ENCODE measurements at regions not wholly inside any gene's neighbourhood (a gene's known extent, or its start where the extent isn't known, plus 50 kb on each side); places are given as distances from the start of the nearest gene placed in this dataset.

DNA sequence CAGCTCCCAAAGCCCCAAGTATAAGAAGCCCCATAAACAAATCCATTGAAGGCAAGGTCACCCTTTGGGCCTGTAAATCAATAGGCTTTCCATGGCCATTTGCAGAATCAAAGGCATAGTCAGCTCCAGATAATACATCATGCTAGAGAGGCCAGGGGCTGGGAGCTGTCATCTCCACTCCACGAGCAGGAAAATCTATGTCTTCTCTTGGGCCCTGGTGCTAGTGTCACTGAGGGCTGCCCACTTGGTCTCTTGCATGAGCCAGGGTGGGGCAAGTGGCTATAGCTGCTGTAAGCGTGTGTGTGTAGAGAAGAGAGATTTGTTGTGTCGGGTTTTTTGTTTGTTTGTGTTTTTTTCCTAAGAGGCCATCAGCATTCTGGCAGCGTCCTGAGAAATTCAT is 90.0 kb upstream of the ZNF618 start:
- H3K4me1 ChIP-seq: no peaks in the 10 kb centered on the region
- H3K36me3 ChIP-seq: no peaks in the 10 kb centered on the region
- DNase-seq (no peak), ATAC-seq (no peak)
- TF ChIP-seq, protein P1, sequence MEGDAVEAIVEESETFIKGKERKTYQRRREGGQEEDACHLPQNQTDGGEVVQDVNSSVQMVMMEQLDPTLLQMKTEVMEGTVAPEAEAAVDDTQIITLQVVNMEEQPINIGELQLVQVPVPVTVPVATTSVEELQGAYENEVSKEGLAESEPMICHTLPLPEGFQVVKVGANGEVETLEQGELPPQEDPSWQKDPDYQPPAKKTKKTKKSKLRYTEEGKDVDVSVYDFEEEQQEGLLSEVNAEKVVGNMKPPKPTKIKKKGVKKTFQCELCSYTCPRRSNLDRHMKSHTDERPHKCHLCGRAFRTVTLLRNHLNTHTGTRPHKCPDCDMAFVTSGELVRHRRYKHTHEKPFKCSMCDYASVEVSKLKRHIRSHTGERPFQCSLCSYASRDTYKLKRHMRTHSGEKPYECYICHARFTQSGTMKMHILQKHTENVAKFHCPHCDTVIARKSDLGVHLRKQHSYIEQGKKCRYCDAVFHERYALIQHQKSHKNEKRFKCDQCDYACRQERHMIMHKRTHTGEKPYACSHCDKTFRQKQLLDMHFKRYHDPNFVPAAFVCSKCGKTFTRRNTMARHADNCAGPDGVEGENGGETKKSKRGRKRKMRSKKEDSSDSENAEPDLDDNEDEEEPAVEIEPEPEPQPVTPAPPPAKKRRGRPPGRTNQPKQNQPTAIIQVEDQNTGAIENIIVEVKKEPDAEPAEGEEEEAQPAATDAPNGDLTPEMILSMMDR (IDR thresholded peaks at IDR 0.05): no peak
- H3K27me3 ChIP-seq (ENCODE audit: low read depth): peaks cover 6% of the 10 kb centered on the region
- intact Hi-C loops (cut with DNase I): no loop called here
- no peaks in the 10 kb centered on the region for H3K9me3 ChIP-seq
- no peak overlapping the region for H3K27ac ChIP-seq
- no peak overlapping the region for H3K4me3 ChIP-seq

DNA sequence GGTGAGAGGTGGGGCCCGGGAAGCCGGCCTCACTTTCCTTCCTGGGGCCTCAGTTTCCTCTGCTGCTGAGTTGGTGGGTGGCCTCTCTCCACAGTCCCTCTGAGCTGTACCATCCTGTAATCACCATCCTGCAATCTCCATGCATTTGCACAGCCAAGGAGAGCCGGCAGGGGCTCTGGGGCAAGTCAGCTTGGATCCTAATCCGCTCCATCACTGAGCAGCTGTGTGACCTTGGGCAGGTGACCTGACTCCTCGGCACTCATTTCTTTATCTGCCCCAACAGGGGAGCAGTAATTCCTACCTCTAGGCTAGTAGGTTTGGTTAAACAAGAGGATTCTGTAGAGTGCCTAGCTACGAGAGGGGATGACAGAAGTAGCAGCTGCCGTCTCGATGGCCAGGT is 88.2 kb upstream of the ZNF618 start:
- H3K27ac ChIP-seq: no peak overlapping the region

DNA sequence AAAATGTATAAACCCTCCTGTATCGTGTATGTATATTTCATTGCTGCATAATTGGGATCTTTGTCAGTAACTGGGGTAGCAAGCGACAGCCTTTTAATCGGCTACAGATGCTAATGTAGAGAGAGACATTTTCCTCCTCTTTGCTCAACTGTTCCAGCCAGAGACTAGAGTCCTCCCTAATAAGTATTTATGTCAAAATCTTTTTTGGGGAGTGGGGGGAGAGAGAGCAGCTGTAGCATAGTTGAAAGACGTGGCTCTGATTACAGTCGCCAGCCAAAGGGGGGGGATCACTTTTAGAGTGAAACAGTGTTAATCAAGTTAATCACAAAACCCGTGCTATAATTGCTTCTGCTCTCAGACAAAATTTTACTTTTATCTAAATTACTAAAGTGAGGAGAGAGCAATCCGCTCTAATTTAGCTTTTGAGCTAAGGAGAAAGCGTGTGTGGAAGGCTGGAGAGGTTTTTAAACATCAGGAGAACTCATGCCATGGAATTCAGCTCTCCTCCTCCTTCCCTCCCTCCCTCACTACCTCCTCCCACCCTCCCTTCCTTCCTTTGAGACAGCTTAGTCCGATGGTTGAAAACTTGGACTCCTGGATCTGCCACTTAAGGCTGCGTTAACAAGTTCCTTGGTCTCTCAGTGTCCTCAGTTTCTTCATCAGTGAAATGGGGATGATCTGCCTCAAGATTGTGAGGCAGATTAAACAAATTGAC is 87.3 kb upstream of the ZNF618 start:
- Histone ChIP-seq H3K27me3 (ENCODE audit: low read depth) (no peaks in the 10 kb centered on the region), H3K4me1 (no peaks in the 10 kb centered on the region), H3K4me3 (no peak overlapping the region), H3K36me3 (no peaks in the 10 kb centered on the region), H3K27ac (no peak overlapping the region), H3K9me3 (no peaks in the 10 kb centered on the region)
- ATAC-seq: no peak
- intact Hi-C loops (cut with DNase I): no loop called here
- no peak for DNase-seq
- TF ChIP-seq, protein P1 (IDR thresholded peaks at IDR 0.05): no peak

More for the DNA sequence above, 88.2 kb upstream of the ZNF618 start:
- intact Hi-C loops (cut with DNase I): no loop called here
- Histone ChIP-seq H3K27me3 (ENCODE audit: low read depth) (no peaks in the 10 kb centered on the region), H3K9me3 (no peaks in the 10 kb centered on the region), H3K4me1 (no peaks in the 10 kb centered on the region), H3K4me3 (no peak overlapping the region), H3K36me3 (no peaks in the 10 kb centered on the region)
- no peak for ATAC-seq
- TF ChIP-seq, protein P1 (IDR thresholded peaks at IDR 0.05): no peak
- DNase-seq: no peak

DNA sequence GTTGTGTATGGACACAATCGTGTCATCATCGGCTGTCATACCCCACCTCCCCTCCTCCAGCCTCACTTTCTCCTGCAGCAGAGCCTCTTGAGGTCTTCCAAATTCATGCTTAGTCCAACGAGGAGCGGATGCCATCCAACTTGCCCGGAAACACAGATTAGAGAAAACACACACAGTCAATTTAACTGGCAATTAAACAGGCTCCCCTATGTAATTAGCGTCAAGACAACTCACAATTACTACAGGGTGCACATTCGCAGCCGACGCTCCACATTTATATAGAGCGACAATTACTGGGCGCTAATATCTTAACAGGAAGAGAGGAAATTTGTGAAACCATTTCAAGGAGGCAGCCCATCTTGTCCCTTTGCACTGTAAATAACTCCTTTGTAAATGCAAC is 86.0 kb upstream of the ZNF618 start:
- H3K4me1 ChIP-seq: no peaks in the 10 kb centered on the region
- intact Hi-C loops (cut with DNase I): no loop called here
- H3K27ac ChIP-seq: no peak overlapping the region
- ATAC-seq (no peak), DNase-seq (no peak)
- no peaks in the 10 kb centered on the region for H3K36me3 ChIP-seq
- TF ChIP-seq, protein P1 (IDR thresholded peaks at IDR 0.05): no peak
- no peaks in the 10 kb centered on the region for H3K9me3 ChIP-seq
- no peak overlapping the region for H3K4me3 ChIP-seq
- H3K27me3 ChIP-seq (ENCODE audit: low read depth): no peaks in the 10 kb centered on the region

DNA sequence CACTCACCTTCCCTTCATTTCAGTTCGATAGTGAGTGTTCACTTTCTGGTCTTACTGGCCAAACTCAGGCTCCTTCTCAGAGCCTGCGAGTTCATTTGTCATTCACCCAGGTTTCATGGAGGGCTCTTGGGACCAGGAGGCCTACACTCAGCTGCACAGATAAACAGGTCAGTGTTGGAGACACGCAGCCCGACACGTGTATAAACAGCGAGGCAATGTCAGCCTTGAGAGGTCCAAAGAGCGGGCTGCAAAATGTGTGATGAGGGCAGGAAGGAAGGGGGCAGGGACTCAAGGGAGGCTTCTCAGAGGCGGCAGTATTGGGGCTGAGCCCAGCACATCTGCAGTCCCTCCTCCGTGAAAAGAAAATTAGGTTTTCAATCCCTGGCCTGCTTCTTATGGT is 82.6 kb upstream of the ZNF618 start:
- ATAC-seq (no peak), DNase-seq (no peak)
- Histone ChIP-seq H3K4me1 (no peaks in the 10 kb centered on the region), H3K27me3 (ENCODE audit: low read depth) (no peaks in the 10 kb centered on the region), H3K9me3 (no peaks in the 10 kb centered on the region), H3K4me3 (no peak overlapping the region), H3K36me3 (no peaks in the 10 kb centered on the region), H3K27ac (no peak overlapping the region)
- intact Hi-C loops (cut with DNase I): no loop called here
- TF ChIP-seq, protein P1 (IDR thresholded peaks at IDR 0.05): no peak

Data from lower lobe of right lung (tissue), 2 donors.